MG63 (cell line): ENCODE measurements at regions not wholly inside any gene's neighbourhood (a gene's known extent, or its start where the extent isn't known, plus 50 kb on each side); places are given as distances from the start of the nearest gene placed in this dataset.
"Not testable (repeated sequence)": the region's sequence is repeated elsewhere in the genome, so short reads cannot be mapped to it uniquely, and the experiment has no call there.

Source experiments
- DNase-seq: peaks from one replicate; pipeline ENCODE4 v3.0.0-alpha.2; 2020
- H3K27me3 ChIP-seq: fragments of 250-450 bp; sonication (Bioruptor Pico); 2 replicates; pipeline ENCODE4 v1.5.1; 2020; ENCODE audit warnings: mild to moderate bottlenecking, moderate library complexity
- H3K36me3 ChIP-seq: fragments of 250-450 bp; sonication (Bioruptor Pico); 2 replicates; pipeline ENCODE4 v1.5.1; 2020; ENCODE audit warnings: mild to moderate bottlenecking, moderate library complexity
- H3K4me3 ChIP-seq: fragments of 250-450 bp; sonication (Bioruptor Pico); 2 replicates; pipeline ENCODE4 v1.5.1; 2020; ENCODE audit warnings: mild to moderate bottlenecking, moderate library complexity
- H3K9me3 ChIP-seq: fragments of 250-450 bp; sonication (Bioruptor Pico); 2 replicates; pipeline ENCODE4 v1.5.1; 2020; ENCODE audit warnings: mild to moderate bottlenecking, moderate library complexity

DNA sequence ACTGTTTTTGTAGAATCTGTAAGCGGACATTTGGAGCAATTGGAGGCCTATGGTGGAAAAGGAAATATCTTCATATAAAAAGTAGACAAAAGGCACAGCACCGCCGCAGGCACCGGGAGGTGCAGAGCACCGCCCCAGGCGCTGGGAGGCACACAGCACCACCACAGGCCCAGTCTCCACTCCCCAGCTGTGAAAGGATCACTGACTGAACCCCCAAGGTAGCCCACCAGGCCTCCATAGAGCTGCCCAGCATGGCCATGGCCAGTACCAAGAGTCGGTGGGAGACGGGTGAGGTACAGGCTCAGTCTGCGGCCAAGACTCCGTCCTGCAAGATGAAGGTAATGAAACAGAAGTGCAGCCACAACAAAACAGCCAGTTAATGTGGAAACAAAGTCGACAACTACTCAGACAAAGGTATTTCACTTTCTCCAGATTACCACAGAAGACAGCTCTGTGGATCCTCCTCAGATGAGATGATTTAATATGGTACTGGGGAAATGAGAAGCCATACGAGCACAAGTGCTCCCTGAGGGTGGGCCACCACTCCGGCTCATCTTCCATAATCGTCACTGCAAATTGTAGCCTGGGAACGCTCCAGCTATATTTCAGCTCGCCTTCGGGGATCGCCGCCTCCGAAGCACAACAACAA is 244.9 kb downstream of the FOXD4L6 start:
- not testable (repeated sequence) for DNase-seq, H3K27me3 ChIP-seq, H3K9me3 ChIP-seq, H3K4me3 ChIP-seq, H3K36me3 ChIP-seq

GRCh38 chr9:40873753-40874295 is 254.7 kb downstream of the FOXD4L6 start:
- DNase-seq, H3K27me3 ChIP-seq, H3K36me3 ChIP-seq, H3K9me3 ChIP-seq, H3K4me3 ChIP-seq: not testable (repeated sequence)

DNA sequence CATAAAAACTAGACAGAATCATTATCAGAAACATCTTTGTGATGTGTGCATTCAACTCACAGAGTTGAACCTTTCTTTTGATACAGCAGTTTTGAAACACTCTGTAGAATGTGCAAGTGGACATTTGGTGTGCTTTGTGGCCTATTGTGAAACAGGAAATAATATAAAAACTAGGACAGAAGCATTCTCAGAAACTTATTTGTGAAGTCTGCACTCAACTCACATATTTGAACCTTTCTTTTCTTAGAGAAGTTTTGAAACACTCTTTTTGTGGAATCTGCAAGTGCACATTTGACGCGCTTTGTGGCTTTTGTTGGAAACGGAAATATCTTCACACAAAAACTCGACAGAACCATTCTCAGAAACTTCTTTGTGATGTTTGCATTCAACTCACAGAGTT is 260.0 kb downstream of the FOXD4L6 start:
- H3K36me3 ChIP-seq, DNase-seq, H3K27me3 ChIP-seq, H3K9me3 ChIP-seq, H3K4me3 ChIP-seq: not testable (repeated sequence)
